ENCODE measurements at regions not wholly inside any gene's neighbourhood (a gene's known extent, or its start where the extent isn't known, plus 50 kb on each side); places are given as distances from the start of the nearest gene placed in this dataset.

DNA sequence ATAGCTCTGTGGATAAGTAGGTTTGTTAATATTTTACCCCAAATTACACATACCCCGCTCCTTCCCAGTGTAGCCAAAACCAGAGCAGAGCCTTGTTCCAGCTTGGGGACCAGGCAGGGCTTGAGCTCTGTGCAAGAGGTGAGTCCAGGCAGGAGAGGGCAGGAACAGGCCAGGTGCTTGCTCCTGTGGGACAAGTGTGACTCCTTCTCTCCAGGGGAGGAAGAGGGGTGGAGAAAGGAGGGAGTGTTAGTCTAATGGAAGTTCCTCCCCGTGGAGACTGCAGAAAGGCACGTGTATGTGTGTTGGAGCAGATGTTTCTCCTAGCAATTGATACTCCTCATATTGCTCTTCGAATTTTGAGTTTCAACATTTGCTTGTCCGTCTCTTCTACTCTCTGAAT lies 201.0 kb downstream of the FGF9 start (continued):
- TF ChIP-seq, protein P1, sequence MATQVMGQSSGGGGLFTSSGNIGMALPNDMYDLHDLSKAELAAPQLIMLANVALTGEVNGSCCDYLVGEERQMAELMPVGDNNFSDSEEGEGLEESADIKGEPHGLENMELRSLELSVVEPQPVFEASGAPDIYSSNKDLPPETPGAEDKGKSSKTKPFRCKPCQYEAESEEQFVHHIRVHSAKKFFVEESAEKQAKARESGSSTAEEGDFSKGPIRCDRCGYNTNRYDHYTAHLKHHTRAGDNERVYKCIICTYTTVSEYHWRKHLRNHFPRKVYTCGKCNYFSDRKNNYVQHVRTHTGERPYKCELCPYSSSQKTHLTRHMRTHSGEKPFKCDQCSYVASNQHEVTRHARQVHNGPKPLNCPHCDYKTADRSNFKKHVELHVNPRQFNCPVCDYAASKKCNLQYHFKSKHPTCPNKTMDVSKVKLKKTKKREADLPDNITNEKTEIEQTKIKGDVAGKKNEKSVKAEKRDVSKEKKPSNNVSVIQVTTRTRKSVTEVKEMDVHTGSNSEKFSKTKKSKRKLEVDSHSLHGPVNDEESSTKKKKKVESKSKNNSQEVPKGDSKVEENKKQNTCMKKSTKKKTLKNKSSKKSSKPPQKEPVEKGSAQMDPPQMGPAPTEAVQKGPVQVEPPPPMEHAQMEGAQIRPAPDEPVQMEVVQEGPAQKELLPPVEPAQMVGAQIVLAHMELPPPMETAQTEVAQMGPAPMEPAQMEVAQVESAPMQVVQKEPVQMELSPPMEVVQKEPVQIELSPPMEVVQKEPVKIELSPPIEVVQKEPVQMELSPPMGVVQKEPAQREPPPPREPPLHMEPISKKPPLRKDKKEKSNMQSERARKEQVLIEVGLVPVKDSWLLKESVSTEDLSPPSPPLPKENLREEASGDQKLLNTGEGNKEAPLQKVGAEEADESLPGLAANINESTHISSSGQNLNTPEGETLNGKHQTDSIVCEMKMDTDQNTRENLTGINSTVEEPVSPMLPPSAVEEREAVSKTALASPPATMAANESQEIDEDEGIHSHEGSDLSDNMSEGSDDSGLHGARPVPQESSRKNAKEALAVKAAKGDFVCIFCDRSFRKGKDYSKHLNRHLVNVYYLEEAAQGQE (IDR thresholded peaks at IDR 0.05; ENCODE audit: unreplicated experiment), result no peak
- TF ChIP-seq ZNF331 (CRISPR knock-in tag; IDR thresholded peaks at IDR 0.05; ENCODE audit: low read depth), result no peak
- no peak for TF ChIP-seq ZNF114 (CRISPR knock-in tag; IDR thresholded peaks at IDR 0.05)
- TF ChIP-seq, protein P2, sequence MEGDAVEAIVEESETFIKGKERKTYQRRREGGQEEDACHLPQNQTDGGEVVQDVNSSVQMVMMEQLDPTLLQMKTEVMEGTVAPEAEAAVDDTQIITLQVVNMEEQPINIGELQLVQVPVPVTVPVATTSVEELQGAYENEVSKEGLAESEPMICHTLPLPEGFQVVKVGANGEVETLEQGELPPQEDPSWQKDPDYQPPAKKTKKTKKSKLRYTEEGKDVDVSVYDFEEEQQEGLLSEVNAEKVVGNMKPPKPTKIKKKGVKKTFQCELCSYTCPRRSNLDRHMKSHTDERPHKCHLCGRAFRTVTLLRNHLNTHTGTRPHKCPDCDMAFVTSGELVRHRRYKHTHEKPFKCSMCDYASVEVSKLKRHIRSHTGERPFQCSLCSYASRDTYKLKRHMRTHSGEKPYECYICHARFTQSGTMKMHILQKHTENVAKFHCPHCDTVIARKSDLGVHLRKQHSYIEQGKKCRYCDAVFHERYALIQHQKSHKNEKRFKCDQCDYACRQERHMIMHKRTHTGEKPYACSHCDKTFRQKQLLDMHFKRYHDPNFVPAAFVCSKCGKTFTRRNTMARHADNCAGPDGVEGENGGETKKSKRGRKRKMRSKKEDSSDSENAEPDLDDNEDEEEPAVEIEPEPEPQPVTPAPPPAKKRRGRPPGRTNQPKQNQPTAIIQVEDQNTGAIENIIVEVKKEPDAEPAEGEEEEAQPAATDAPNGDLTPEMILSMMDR (conservative IDR thresholded peaks at IDR 0.05; ENCODE audit: low read depth in 2 of 2), result no peak
- TF ChIP-seq EZH2 (IDR thresholded peaks at IDR 0.05; ENCODE audit: low read depth, unreplicated experiment), result no peak
- no peak for TF ChIP-seq EZH2phosphoT487 (IDR thresholded peaks at IDR 0.05; ENCODE audit: unreplicated experiment)
- no peak for TF ChIP-seq STAT1 (IDR thresholded peaks at IDR 0.05; ENCODE audit: unreplicated experiment)
- no peak for TF ChIP-seq NANOG (IDR thresholded peaks at IDR 0.05; ENCODE audit: borderline replicate concordance)
- TF ChIP-seq JUNB (IDR thresholded peaks at IDR 0.05; ENCODE audit: unreplicated experiment), result no peak

DNA sequence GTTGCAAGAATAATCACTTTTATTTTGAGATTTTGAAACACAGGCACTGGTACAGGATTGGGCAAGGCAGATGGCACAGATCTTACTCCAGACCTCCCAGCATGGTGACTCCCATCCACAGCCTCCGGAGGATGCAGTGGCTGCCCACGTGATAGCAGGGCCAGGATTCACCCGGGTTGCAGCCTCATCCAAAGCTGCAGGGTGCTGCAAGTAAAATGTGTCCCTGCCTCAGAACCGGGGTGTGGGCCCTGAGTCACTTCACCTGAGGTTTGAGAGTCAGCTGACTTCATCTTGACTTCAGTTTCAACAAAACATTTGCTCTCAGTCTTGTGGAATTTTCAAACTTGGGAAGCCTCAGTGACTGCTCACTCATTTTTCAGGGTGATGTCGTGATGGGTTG lies 201.9 kb downstream of the FGF9 start:
- no peak for ATAC-seq
- TF ChIP-seq STAT1 (IDR thresholded peaks at IDR 0.05; ENCODE audit: unreplicated experiment) (no peak), EZH2 (IDR thresholded peaks at IDR 0.05; ENCODE audit: low read depth, unreplicated experiment) (no peak), ZNF114 (CRISPR knock-in tag; IDR thresholded peaks at IDR 0.05) (no peak), EZH2phosphoT487 (IDR thresholded peaks at IDR 0.05; ENCODE audit: unreplicated experiment) (no peak), JUNB (IDR thresholded peaks at IDR 0.05; ENCODE audit: unreplicated experiment) (no peak)
- TF ChIP-seq, protein P3, sequence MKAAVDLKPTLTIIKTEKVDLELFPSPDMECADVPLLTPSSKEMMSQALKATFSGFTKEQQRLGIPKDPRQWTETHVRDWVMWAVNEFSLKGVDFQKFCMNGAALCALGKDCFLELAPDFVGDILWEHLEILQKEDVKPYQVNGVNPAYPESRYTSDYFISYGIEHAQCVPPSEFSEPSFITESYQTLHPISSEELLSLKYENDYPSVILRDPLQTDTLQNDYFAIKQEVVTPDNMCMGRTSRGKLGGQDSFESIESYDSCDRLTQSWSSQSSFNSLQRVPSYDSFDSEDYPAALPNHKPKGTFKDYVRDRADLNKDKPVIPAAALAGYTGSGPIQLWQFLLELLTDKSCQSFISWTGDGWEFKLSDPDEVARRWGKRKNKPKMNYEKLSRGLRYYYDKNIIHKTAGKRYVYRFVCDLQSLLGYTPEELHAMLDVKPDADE (IDR thresholded peaks at IDR 0.05), result no peak
- TF ChIP-seq, protein P4, sequence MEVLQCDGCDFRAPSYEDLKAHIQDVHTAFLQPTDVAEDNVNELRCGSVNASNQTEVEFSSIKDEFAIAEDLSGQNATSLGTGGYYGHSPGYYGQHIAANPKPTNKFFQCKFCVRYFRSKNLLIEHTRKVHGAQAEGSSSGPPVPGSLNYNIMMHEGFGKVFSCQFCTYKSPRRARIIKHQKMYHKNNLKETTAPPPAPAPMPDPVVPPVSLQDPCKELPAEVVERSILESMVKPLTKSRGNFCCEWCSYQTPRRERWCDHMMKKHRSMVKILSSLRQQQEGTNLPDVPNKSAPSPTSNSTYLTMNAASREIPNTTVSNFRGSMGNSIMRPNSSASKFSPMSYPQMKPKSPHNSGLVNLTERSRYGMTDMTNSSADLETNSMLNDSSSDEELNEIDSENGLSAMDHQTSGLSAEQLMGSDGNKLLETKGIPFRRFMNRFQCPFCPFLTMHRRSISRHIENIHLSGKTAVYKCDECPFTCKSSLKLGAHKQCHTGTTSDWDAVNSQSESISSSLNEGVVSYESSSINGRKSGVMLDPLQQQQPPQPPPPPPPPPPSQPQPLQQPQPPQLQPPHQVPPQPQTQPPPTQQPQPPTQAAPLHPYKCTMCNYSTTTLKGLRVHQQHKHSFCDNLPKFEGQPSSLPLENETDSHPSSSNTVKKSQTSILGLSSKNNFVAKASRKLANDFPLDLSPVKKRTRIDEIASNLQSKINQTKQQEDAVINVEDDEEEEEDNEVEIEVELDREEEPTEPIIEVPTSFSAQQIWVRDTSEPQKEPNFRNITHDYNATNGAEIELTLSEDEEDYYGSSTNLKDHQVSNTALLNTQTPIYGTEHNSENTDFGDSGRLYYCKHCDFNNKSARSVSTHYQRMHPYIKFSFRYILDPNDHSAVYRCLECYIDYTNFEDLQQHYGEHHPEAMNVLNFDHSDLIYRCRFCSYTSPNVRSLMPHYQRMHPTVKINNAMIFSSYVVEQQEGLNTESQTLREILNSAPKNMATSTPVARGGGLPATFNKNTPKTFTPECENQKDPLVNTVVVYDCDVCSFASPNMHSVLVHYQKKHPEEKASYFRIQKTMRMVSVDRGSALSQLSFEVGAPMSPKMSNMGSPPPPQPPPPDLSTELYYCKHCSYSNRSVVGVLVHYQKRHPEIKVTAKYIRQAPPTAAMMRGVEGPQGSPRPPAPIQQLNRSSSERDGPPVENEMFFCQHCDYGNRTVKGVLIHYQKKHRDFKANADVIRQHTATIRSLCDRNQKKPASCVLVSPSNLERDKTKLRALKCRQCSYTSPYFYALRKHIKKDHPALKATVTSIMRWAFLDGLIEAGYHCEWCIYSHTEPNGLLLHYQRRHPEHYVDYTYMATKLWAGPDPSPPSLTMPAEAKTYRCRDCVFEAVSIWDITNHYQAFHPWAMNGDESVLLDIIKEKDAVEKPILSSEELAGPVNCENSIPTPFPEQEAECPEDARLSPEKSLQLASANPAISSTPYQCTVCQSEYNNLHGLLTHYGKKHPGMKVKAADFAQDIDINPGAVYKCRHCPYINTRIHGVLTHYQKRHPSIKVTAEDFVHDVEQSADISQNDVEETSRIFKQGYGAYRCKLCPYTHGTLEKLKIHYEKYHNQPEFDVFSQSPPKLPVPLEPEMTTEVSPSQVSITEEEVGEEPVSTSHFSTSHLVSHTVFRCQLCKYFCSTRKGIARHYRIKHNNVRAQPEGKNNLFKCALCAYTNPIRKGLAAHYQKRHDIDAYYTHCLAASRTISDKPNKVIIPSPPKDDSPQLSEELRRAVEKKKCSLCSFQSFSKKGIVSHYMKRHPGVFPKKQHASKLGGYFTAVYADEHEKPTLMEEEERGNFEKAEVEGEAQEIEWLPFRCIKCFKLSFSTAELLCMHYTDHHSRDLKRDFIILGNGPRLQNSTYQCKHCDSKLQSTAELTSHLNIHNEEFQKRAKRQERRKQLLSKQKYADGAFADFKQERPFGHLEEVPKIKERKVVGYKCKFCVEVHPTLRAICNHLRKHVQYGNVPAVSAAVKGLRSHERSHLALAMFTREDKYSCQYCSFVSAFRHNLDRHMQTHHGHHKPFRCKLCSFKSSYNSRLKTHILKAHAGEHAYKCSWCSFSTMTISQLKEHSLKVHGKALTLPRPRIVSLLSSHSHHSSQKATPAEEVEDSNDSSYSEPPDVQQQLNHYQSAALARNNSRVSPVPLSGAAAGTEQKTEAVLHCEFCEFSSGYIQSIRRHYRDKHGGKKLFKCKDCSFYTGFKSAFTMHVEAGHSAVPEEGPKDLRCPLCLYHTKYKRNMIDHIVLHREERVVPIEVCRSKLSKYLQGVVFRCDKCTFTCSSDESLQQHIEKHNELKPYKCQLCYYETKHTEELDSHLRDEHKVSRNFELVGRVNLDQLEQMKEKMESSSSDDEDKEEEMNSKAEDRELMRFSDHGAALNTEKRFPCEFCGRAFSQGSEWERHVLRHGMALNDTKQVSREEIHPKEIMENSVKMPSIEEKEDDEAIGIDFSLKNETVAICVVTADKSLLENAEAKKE (CRISPR knock-in tag; IDR thresholded peaks at IDR 0.05), result no peak

More for the DNA sequence above, 201.9 kb downstream of the FGF9 start:
- H3K9me3 Mint-ChIP-seq, result no peaks in the 10 kb centered on the region
- no peaks in the 10 kb centered on the region for H3F3A ChIP-seq (replicated peaks; ENCODE audit: low read depth)
- peaks cover 6% of the 10 kb centered on the region for H3K27me3 Mint-ChIP-seq (ENCODE audit: insufficient read depth, low read depth, poor library complexity)
- no peaks in the 10 kb centered on the region for H3K27me3 ChIP-seq (ENCODE audit: insufficient read depth)
- no peak overlapping the region for H3K4me3 ChIP-seq
- H4K20me1 ChIP-seq (replicated peaks; ENCODE audit: insufficient read depth), result no peaks in the 10 kb centered on the region
- H3K27ac Mint-ChIP-seq, result no peak overlapping the region
- no peaks in the 10 kb centered on the region for H3K36me3 Mint-ChIP-seq (ENCODE audit: low read depth)
- DNase-seq (ENCODE audit: low spot score), result no peak
- H3K4me1 Mint-ChIP-seq, result no peaks in the 10 kb centered on the region
- no peaks in the 10 kb centered on the region for H3K9me2 ChIP-seq (ENCODE audit: insufficient read depth)
- no peaks in the 10 kb centered on the region for H3K79me2 ChIP-seq (replicated peaks; ENCODE audit: insufficient read depth)
- no peak overlapping the region for H3K4me3 Mint-ChIP-seq
- H2AFZ ChIP-seq, result no peak overlapping the region
- H3K36me3 ChIP-seq (ENCODE audit: insufficient read depth), result no peaks in the 10 kb centered on the region
- no peak overlapping the region for H3K4me2 ChIP-seq
- no peaks in the 10 kb centered on the region for H3K4me1 ChIP-seq (ENCODE audit: insufficient read depth)
- H3K27ac ChIP-seq (ENCODE audit: low read depth), result no peak overlapping the region

All from GM23338 (cell line).